Stimulated activated CD8-positive, alpha-beta memory T cell treated with anti-CD3 and anti-CD28 coated beads, Interleukin-4, amount 100 ng/mL, for 24 hours (primary cell): ENCODE measurements at regions not wholly inside any gene's neighbourhood (a gene's known extent, or its start where the extent isn't known, plus 50 kb on each side); places are given as distances from the start of the nearest gene placed in this dataset.
"Not testable (repeated sequence)": the region's sequence is repeated elsewhere in the genome, so short reads cannot be mapped to it uniquely, and the experiment has no call there.

Experiments
- DNase-seq: peaks from one replicate; pipeline ENCODE4 v3.0.0-alpha.2; 2020; ENCODE audit warnings: low read depth

DNA sequence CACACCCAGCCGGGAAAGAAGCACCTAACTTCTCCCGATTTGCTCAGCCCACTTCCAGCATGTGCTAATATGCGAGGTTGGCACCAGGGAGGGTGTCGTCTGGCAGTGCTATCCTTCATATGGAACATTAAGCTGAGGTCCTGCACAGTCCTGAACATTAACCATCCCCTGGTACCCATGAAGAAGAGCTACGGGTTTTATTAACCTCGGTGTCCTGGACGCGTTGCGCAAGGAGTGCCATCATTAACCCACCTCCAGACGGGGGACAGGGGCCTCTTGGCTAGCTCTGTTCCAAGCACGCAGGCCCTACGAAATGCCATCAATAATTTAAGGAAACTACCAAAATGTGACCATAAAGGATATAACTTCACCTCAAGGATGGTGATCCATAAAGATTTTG lies 193.5 kb downstream of the MAF start:
- no peak for DNase-seq

DNA sequence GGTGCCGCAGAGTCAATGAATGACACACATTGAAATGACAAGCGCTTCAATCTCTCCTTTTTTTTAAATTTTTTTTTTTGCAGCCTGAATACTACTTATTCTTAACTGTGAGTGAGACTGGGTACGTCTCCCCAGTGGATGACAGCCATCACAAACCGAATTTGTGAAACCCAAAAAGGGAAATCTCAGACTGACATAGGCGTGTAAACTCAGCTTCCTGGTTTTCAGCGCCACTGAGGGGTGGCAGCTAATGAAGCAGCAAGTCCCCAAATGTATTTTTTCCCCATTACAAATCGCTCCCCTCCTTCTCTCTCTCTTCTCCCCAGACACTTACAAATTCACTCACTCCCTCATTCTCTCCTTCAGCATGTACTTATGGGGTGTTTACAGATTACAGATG lies 196.0 kb downstream of the MAF start:
- no peak for DNase-seq

- no peak for DNase-seq
Observed at GRCh38 chr16:79403534-79403933, 197.0 kb downstream of the MAF start.

DNA sequence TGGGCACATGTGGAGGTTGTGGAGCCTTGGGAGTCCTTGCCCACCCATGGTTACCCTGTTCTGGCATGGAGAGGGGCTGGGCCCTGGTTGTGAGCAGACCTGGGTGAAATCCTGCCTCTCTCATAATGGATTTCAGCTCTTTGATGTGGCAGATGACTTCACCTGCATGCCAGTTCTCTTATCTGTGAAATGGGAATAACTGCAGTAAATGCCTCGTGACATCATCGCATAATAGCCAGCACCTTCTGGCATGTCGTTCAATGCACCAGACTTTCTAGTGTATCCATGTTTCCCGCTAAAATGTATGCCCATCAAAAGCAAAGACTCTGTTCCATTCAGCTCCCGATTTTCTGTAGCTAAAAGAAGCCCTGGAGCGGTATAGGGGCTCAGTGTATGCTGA lies 197.6 kb downstream of the MAF start:
- no peak for DNase-seq

- no peak for DNase-seq
Observed at GRCh38 chr16:79402356-79402755, 198.2 kb downstream of the MAF start.

DNA sequence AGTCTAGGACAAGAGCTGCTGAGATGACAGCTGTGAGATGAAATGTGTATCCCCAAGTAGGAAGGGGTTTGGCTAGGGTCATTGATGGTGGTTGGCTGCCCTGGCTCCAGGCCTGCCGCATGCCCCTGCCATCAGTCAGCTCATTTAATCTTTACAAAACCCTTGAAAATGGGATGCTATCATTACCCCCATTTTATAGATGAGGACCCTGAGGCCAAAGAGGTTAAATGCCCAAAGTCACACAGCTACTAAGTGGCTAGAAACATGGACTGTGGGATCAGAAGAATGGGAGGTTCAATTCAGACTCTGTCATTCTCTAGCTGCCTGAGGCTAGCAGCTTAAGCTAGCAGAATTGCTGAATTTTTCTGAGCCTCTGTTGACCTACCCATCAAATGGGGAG lies 198.8 kb downstream of the MAF start:
- DNase-seq = no peak

DNA sequence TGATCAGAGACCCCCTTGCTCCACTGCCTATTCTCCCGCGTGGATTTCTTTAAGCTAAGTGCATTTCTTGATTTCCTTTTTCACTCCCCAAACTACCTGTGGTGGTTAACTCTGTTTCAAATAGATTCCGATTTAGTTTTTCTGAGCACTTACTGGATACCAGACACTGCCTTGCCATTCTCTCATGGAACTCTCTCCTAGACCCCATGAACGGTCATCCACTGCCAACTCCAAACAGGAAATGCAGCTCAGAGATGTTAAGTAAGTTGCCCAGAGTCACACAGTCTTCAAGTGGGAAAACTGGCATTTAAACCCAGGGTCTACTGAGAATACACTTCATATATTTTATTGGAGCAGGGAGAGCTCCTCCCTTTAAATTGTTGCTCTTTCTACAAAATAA lies 199.4 kb downstream of the MAF start:
- no peak for DNase-seq

GRCh38 chr16:79400462-79401149 lies 199.9 kb downstream of the MAF start:
- no peak for DNase-seq

DNA sequence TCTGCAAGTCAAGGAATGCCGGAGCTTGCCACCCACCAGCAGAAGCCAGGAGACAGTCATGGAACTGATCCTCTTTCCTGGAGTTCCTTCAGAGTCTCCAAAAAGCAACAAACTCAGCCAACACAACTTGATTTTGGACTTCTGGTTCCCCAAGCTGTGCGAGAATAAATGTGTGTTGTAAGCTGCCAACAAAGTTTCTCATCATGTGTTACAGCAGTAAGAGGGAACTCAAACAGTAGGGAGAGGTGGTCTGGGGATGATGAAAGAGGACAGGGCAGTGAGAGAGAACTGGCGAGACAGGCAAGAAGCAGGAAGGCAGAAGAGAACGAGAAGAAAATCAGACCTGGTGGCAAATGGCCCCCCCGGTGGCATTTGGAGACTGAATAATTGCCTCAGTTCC lies 204.9 kb downstream of the MAF start:
- no peak for DNase-seq

GRCh38 chr16:79394206-79394605 lies 206.3 kb downstream of the MAF start:
- DNase-seq = no peak

DNA sequence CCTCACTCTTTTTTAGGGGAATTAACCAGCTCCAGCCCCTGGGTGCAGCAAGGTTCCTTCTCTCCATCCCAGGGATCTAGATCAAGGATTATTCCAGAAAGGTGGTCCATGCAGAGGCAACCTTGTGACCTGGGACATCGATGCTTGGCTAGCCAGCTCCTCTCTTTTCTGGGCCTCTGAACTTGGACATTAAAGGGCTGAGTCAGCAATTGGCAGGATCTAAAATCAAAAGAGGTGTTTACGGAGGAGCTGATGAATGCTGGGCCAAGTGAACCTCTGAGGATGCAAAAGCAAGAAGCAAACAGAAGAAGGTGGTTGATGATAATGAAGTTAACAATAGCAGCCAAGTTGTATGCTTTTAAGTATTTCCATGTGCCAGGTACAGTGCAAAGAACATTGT lies 207.0 kb downstream of the MAF start:
- no peak for DNase-seq

- no peak for DNase-seq
Observed at GRCh38 chr16:79393127-79393526, 207.4 kb downstream of the MAF start.

- DNase-seq = no peak
Observed at GRCh38 chr16:79392081-79392480, 208.5 kb downstream of the MAF start.

DNA sequence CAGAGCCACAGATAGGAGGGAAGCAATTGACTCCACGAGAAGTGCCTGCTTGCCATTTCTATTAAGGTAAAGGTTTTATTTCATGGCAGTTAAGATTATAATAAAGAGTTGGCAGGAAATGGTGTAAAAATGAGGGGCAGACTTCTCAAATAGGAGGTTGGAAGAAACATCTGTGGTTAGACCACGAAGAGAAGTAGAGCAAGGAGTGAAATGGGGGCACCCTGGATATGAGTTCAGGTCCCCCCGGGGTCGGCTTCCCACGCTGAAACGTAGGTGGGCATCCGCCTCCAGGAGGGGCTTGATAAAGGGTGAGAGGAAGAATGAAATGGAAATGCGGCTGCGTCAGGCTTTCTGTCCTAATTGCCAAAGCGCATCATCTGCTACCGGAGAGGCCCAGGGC lies 209.1 kb downstream of the MAF start:
- no peak for DNase-seq

DNA sequence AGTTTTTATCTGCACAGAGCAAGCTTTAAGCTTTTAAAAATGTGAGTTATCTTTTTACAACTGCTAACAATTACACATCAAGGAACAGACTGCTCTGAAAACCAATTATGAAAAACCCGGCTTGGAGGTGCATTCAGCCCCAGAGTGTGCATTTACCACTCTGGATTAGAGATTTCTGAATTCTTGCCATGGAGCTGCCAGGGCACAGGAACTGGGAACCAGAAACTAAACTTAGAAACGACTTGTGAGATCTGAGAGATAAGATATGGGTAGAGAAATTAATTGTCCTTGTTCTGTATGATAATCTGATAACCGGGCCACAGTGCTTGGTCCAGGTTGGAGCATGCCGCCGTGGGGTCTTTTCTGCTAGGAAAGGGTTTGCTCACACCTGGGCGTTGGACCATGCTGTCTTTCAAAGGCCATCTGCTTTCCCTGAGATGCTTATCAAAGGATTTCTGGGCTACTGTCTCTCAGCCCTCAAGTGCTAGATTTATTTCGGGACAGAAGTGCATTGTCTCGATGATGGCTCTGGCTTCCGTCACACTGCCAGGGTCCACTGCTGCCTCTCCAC lies 210.0 kb downstream of the MAF start:
- no peak for DNase-seq

DNA sequence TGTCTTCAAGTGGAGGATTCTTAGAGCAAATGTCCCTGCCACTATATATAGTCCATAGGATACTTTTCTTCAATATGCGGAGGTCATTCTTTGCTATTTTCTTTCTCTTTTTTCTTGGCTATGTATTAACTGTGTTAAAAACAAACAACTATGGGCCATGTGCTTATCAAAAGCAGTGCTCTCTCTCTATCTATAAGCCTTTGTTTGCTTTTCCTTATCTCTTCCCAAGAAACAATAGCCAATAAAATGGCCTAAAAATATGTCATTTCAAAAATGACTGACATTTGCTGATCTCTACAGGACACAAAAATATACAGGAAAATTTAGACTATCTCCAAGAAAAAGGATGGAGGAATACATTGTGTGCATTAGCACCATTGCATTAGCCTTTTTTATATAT lies 212.1 kb downstream of the MAF start:
- no peak for DNase-seq

GRCh38 chr16:79386299-79386698 lies 214.2 kb downstream of the MAF start:
- DNase-seq = no peak

GRCh38 chr16:79381603-79382042 lies 218.9 kb downstream of the MAF start:
- DNase-seq = no peak

DNA sequence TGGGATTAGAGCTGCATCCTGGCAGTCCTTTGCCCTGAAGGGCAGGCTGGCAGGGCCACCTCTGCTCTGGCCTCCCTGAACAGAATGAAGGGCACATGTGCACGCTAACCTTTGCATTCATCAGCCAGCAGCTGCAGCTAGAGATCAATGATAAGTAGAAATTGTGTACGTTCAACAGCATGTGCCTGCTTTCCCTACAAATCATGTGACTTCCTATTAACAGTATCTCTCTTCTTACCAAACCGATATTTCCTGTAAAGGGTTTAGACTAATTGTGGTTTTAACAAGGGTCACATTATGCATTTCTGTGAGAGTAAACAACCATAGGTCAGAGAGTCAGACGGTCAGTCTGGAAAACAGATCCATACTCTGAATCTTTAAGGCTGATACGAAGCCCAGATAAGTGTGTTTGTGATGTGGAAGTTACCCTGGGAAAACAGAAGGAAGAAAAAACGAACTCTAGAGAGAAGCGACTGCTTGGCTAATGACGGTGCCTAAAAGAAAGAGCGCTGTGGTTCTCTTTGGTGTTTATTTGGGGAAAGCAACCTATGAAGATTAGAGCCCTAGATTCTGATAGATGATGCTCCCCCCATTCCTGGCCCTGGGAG lies 219.4 kb downstream of the MAF start:
- DNase-seq = no peak

GRCh38 chr16:79379095-79379494 lies 221.4 kb downstream of the MAF start:
- DNase-seq = no peak

DNA sequence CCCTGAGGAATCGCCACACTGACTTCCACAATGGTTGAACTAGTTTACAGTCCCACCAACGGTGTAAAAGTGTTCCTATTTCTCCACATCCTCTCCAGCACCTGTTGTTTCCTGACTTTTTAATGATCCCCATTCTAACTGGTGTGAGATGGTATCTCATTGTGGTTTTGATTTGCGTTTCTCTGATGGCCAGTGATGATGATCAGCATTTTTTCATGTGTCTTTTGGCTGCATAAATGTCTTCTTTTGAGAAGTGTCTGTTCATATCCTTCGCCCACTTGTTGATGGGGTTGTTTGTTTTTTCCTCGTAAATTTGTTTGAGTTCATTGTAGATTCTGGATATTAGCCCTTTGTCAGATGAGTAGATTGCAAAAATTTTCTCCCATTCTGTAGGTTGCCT lies 223.5 kb downstream of the MAF start:
- not testable (repeated sequence) for DNase-seq

DNA sequence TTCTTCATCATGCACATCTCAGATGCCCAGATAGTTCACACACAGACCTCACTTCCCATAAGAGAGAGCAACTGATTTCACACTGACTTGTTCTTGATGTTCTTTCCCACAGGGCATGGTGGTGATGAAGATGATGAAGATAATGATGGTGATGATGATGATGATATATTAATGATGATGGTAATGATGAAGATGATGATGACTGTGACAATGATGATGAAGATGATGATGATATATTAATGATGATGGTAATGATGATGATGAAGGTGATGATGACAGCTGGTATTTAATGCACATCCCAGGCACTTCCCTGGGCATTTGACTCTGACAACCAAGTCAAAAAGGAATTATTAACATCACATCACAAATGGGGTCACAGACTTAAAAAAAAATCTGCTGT lies 225.2 kb downstream of the MAF start:
- no peak for DNase-seq

DNA sequence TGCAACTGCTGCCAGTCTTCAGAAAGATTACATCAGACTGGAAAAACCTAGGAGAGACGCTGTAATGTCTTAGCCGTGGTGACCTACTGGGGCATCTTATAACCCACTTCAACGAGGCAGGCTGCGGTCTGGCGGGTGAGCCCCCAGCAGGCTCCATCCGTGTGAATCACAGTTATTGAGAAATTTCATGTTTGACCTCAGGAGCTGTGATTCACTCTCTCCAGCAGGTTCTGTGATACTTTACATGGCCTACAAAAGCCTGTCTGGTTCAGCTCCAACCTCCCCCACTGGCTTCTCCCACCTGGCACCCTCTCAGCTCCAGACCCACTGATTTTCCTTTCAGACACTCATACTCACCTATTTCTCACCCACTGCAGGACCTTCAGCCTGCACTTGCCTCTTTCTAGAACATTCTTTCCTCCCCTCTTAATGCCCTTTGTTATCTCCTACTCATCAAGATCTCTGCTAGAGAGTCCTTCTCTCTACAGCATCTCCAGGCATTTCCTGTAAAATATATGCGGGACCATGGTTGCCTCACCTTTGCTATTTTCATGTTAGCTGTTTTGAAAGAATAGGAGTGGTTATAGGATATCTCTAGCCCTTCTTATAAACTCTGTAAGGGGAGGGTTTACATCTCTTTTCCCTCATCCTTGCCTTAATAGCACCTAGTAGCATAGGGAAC lies 227.9 kb downstream of the MAF start:
- peak; percentile 26 for DNase-seq
